ENCODE measurements at regions not wholly inside any gene's neighbourhood (a gene's known extent, or its start where the extent isn't known, plus 50 kb on each side); places are given as distances from the start of the nearest gene placed in this dataset.
"Not testable (repeated sequence)": the region's sequence is repeated elsewhere in the genome, so short reads cannot be mapped to it uniquely, and the experiment has no call there.

GRCh38 chr6:80847973-80848372, 741.5 kb downstream of the BCKDHB start:
- TF ChIP-seq REST (IDR thresholded peaks at IDR 0.05; ENCODE audit: insufficient read depth in 1 of 2, low read depth in 2 of 2, low read length in 1 of 2); CTCF (IDR thresholded peaks at IDR 0.05): not testable (repeated sequence)
